Stomach smooth muscle (tissue), 2 donors: ENCODE measurements at regions not wholly inside any gene's neighbourhood (a gene's known extent, or its start where the extent isn't known, plus 50 kb on each side); places are given as distances from the start of the nearest gene placed in this dataset.

Source experiments
- H3K27ac ChIP-seq: one replicate; pipeline ENCODE4 v1.7.0; 2013; ENCODE audit warnings: mild to moderate bottlenecking, low read length, inconsistent platforms
- H3K27me3 ChIP-seq, 2 donors: one replicate each; pipeline ENCODE4 v1.7.0; 2013; ENCODE audit warnings: low read length in 2 of 2; ENCODE audit not compliant: insufficient read depth in 2 of 2, control insufficient read depth in 1 of 2
- H3K36me3 ChIP-seq, 2 donors: one replicate each; pipeline ENCODE4 v1.7.0; 2013; ENCODE audit warnings: low read length in 2 of 2; ENCODE audit not compliant: control insufficient read depth in 2 of 2, insufficient read depth in 2 of 2
- H3K4me1 ChIP-seq: one replicate; pipeline ENCODE4 v1.7.0; 2013; ENCODE audit warnings: low read length; ENCODE audit not compliant: control insufficient read depth, insufficient read depth
- H3K4me3 ChIP-seq, 2 donors: one replicate each; pipeline ENCODE4 v1.7.0; 2013; ENCODE audit warnings: low read length in 2 of 2
- H3K9ac ChIP-seq, 2 donors: one replicate each; pipeline ENCODE4 v1.7.0; 2013; ENCODE audit warnings: low read length in 2 of 2, mild to moderate bottlenecking in 1 of 2
- H3K9me3 ChIP-seq, 2 donors: one replicate each; pipeline ENCODE4 v1.7.0; 2013; ENCODE audit warnings: low read length in 2 of 2; ENCODE audit not compliant: control insufficient read depth in 2 of 2
- donor health status: healthy.
- donor health status: Pancreatic carcinoma.

DNA sequence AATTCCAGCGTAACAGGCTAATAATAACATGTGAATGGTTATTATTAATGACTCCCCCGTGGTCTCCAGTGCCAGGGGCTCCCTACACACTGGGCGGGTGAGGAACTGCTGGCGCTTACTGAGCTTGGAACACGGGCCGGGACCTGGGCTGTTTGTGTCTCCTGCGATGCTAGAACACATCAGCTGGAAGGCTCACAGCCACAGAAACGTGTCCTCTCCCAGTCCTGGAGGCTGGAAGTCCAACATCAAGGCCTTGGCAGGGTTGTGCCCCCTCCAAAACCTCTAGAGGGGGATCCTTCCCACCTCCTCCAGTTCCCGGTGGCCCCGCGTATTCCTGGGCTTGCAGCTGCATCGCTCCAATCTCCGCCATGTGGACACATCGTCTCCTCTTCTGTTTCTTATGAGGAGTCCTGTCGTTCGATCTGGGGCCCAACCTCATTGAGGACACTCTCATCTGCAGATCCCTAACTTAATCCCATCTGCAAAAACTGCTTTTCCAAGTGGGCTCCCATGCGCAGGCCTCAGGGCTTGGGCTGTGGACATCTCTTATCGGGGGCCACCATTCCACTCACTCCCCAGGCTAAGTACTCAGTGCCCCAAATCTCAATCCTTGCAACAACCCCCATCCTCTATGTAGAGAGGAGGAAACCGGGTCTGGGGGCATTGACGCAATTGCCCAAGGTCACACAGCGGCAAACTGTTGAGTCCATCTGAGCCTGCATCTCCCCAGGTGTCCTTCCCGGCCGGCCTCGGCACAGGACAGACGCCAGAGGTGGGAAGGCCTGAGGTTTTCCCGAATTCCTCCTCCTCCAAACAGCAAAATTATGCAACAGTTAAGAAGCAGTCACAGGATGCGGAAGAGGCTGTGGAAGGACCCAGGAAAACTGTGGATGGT is 193.9 kb downstream of the IRF8 start:
- Histone ChIP-seq H3K4me3 (no peak overlapping the region), H3K4me1 (no peaks in the 10 kb centered on the region), H3K9ac (no peak overlapping the region), H3K36me3 (no peaks in the 10 kb centered on the region), H3K27me3 (no peaks in the 10 kb centered on the region), H3K27ac (no peak overlapping the region), H3K9me3 (no peaks in the 10 kb centered on the region)

DNA sequence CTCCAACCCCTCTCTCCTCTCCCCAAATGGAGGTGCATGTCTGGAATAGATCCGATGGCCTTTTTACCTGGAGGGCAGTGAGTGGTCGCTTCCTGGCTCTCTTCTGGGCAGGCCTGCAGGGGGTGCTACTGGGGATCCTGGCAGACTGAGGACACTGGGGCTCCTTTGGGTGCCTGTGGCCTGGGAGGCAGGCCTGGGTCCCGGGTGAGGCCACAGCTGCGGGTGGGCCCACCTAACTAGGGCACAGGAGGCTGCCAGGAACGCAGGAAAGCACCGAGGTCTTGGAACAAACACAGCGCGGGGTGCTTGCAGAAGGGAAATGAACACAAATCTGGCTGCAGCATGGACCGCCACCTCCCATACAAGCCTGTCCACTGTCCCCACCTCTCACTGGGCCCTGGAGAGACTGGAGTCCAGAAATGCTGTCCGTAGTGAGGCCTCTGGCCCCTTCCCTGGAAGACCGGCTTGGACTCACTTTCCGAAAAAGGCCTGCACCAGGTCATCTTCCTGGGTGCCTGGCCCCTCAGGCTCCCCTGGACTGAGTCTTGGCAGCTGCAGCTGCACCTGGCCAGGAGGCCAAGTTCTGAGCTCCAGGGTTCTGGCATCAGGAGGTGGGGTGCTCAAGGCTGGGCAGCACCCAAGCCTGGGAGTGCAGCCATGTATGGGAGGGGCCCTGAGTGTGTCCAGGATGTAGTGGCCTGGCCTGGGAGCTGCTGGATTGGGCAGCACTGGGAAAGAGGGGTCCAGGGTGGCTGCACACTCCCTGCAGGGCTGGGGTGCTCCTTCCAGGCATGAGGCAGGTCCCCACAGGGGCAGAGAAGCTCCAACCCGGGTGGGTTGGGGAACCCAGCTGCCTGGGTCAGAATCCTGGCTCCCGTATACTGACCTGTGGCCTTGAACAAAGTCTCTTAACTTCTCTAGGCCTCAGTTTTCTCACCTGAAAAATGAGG is 195.1 kb downstream of the IRF8 start:
- Histone ChIP-seq H3K9me3 (no peaks in the 10 kb centered on the region), H3K4me1 (no peaks in the 10 kb centered on the region), H3K9ac (no peak overlapping the region), H3K27me3 (no peaks in the 10 kb centered on the region), H3K36me3 (no peaks in the 10 kb centered on the region), H3K4me3 (no peak overlapping the region), H3K27ac (no peak overlapping the region)

- Histone ChIP-seq H3K27me3 (no peaks in the 10 kb centered on the region), H3K4me1 (no peaks in the 10 kb centered on the region), H3K4me3 (no peak overlapping the region), H3K9me3 (no peaks in the 10 kb centered on the region), H3K27ac (no peak overlapping the region), H3K36me3 (no peaks in the 10 kb centered on the region), H3K9ac (no peak overlapping the region)
Observed at GRCh38 chr16:86095131-86095752, 196.3 kb downstream of the IRF8 start.

GRCh38 chr16:86095906-86096485 is 197.0 kb downstream of the IRF8 start:
- H3K27me3 ChIP-seq, result no peaks in the 10 kb centered on the region
- H3K4me1 ChIP-seq, result no peaks in the 10 kb centered on the region
- no peak overlapping the region for H3K9ac ChIP-seq
- H3K4me3 ChIP-seq, result no peak overlapping the region
- no peak overlapping the region for H3K27ac ChIP-seq
- H3K9me3 ChIP-seq, result no peaks in the 10 kb centered on the region
- H3K36me3 ChIP-seq, result no peaks in the 10 kb centered on the region

GRCh38 chr16:86096850-86097249 is 197.9 kb downstream of the IRF8 start:
- no peak overlapping the region for H3K9ac ChIP-seq
- no peaks in the 10 kb centered on the region for H3K9me3 ChIP-seq
- H3K36me3 ChIP-seq, result no peaks in the 10 kb centered on the region
- no peaks in the 10 kb centered on the region for H3K27me3 ChIP-seq
- H3K4me1 ChIP-seq, result peaks cover 5% of the 10 kb centered on the region
- H3K4me3 ChIP-seq, result no peak overlapping the region
- H3K27ac ChIP-seq, result no peak overlapping the region

GRCh38 chr16:86099326-86099725 is 200.4 kb downstream of the IRF8 start:
- Histone ChIP-seq H3K27me3 (no peaks in the 10 kb centered on the region), H3K27ac (no peak overlapping the region), H3K4me3 (no peak overlapping the region), H3K9me3 (no peaks in the 10 kb centered on the region), H3K4me1 (peaks cover 5% of the 10 kb centered on the region), H3K36me3 (no peaks in the 10 kb centered on the region), H3K9ac (no peak overlapping the region)

GRCh38 chr16:86100205-86101136 is 201.5 kb downstream of the IRF8 start:
- Histone ChIP-seq H3K27ac (no peak overlapping the region), H3K36me3 (no peaks in the 10 kb centered on the region), H3K9ac (no peak overlapping the region), H3K4me3 (no peak overlapping the region), H3K27me3 (no peaks in the 10 kb centered on the region), H3K4me1 (peaks cover 5% of the 10 kb centered on the region), H3K9me3 (no peaks in the 10 kb centered on the region)

GRCh38 chr16:86101137-86101896 is 202.4 kb downstream of the IRF8 start:
- Histone ChIP-seq H3K27ac (no peak overlapping the region), H3K9ac (no peak overlapping the region), H3K27me3 (no peaks in the 10 kb centered on the region), H3K36me3 (no peaks in the 10 kb centered on the region), H3K4me1 (peaks cover 5% of the 10 kb centered on the region), H3K4me3 (no peak overlapping the region), H3K9me3 (no peaks in the 10 kb centered on the region)

DNA sequence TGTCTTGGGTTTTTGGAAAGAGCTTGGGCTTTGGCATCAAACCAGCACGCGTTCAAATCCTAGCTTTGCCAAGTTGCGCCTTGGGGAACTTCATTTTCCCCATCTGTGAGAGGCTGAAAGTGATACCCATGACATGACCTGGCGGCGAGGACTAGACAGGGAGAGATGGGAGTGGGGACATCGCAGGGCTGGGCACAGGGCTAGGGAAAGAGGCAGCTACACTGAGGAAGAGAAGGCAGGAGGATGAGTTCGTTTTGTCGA is 202.9 kb downstream of the IRF8 start:
- Histone ChIP-seq H3K36me3 (no peaks in the 10 kb centered on the region), H3K27me3 (no peaks in the 10 kb centered on the region), H3K4me1 (peaks cover 5% of the 10 kb centered on the region), H3K4me3 (no peak overlapping the region), H3K27ac (no peak overlapping the region), H3K9ac (no peak overlapping the region), H3K9me3 (no peaks in the 10 kb centered on the region)
